CD4-positive, alpha-beta memory T cell (primary cell): ENCODE measurements at regions not wholly inside any gene's neighbourhood (a gene's known extent, or its start where the extent isn't known, plus 50 kb on each side); places are given as distances from the start of the nearest gene placed in this dataset.

ENCODE experiments used
- CTCF ChIA-PET: fragments of 350-600 bp; sonication (Branson Sonifier 250); formaldehyde crosslinking; loops from one replicate; lab custom pipeline; 2021; ENCODE audit warnings: inconsistent platforms; ENCODE audit not compliant: partially characterized antibody; lab: Charles Lee
- POLR2A ChIA-PET: fragments of 350-600 bp; sonication (Branson Sonifier 250); formaldehyde crosslinking; loops from one replicate; lab custom pipeline; 2021; ENCODE audit not compliant: partially characterized antibody; lab: Charles Lee
- DNase-seq, 5 donors: peaks; one replicate each; pipeline versions ENCODE4 v3.0.0 to v3.0.0-alpha.2; 2020 to 2022; ENCODE audit warnings: mixed read lengths in 1 of 5
- H3K27ac ChIP-seq: one replicate; pipeline ENCODE4 v1.7.0; 2013; ENCODE audit warnings: low read depth, low read length
- H3K27me3 ChIP-seq: 2 replicates; pipeline ENCODE4 v1.7.0; 2013; ENCODE audit warnings: mild to moderate bottlenecking, low read length, moderate library complexity; ENCODE audit not compliant: insufficient read depth
- H3K36me3 ChIP-seq: 2 replicates; pipeline ENCODE4 v1.7.0; 2013; ENCODE audit warnings: mild to moderate bottlenecking, low read length, moderate library complexity; ENCODE audit not compliant: insufficient read depth
- H3K4me1 ChIP-seq: 2 replicates; pipeline ENCODE4 v1.7.0; 2013; ENCODE audit warnings: mild to moderate bottlenecking, low read length, moderate library complexity; ENCODE audit not compliant: insufficient read depth
- H3K4me3 ChIP-seq, 2 donors: one replicate each; pipeline ENCODE4 v1.7.0; 2013; ENCODE audit warnings: low read length in 2 of 2, mild to moderate bottlenecking in 1 of 2
- H3K9me3 ChIP-seq, 2 donors: one replicate each; pipeline ENCODE4 v1.7.0; 2013; ENCODE audit warnings: low read length in 2 of 2, control low read depth in 1 of 2; ENCODE audit not compliant: control insufficient read depth in 1 of 2
- H3K27ac Mint-ChIP-seq, 7 donors: one replicate each; pipeline ENCODE4 v1.8.0; 2020 to 2021; ENCODE audit warnings: mixed read lengths in 7 of 7, mild to moderate bottlenecking in 6 of 7, inconsistent platforms in 3 of 7, moderate library complexity in 3 of 7
- H3K27me3 Mint-ChIP-seq, 2 donors: one replicate each; pipeline ENCODE4 v1.8.0; 2020 to 2021; ENCODE audit warnings: mixed read lengths in 2 of 2
- H3K36me3 Mint-ChIP-seq, 2 donors: one replicate each; pipeline ENCODE4 v1.8.0; 2020 to 2021; ENCODE audit warnings: mixed read lengths in 2 of 2, inconsistent platforms in 1 of 2, mild to moderate bottlenecking in 1 of 2
- H3K4me1 Mint-ChIP-seq, 4 donors: one replicate each; pipeline ENCODE4 v1.8.0; 2020 to 2021; ENCODE audit warnings: mixed read lengths in 4 of 4, mild to moderate bottlenecking in 1 of 4
- H3K4me3 Mint-ChIP-seq, 8 donors: one replicate each; pipeline ENCODE4 v1.8.0; 2020 to 2021; ENCODE audit warnings: mixed read lengths in 8 of 8, mild to moderate bottlenecking in 7 of 8, moderate library complexity in 6 of 8, inconsistent platforms in 3 of 8
- H3K9me3 Mint-ChIP-seq, 8 donors: one replicate each; pipeline ENCODE4 v1.8.0; 2020 to 2021; ENCODE audit warnings: mixed read lengths in 8 of 8, mild to moderate bottlenecking in 5 of 8, inconsistent platforms in 3 of 8, moderate library complexity in 1 of 8
- intact Hi-C: fragments of 100-400 bp; cut with micrococcal nuclease; formaldehyde crosslinking; loops from one replicate; pipeline ENCODE4 v1.15.1; 2023

DNA sequence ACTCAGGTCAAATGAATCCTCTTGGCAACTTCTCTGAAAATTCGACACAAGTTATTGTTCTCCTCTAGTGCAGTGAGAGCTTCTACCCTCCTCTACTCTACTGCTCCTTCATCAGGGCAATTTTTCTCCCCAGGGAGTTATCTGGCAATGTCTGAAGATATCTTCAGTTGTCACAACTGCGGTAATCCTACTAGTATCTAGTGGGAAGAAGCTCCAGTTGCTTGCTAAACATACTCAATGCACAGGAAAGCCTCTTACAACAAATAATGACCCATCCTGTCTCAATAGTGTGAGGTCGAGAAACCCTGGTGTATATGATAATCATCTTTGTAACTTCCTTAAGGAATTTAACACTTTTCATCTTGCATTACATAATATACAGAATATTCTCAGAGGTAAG is 1147.6 kb downstream of the IGSF11 start:
- ChIA-PET POLR2A (no interaction called here), CTCF (no interaction called here)
- H3K27ac ChIP-seq = no peak overlapping the region
- H3K27me3 Mint-ChIP-seq = no peaks in the 10 kb centered on the region
- no peak overlapping the region for H3K27ac Mint-ChIP-seq
- no peak overlapping the region for H3K4me3 Mint-ChIP-seq
- no peaks in the 10 kb centered on the region for H3K4me1 Mint-ChIP-seq
- no peaks in the 10 kb centered on the region for H3K36me3 Mint-ChIP-seq
- no peak overlapping the region for H3K4me3 ChIP-seq
- H3K4me1 ChIP-seq = no peaks in the 10 kb centered on the region
- H3K9me3 ChIP-seq = no peaks in the 10 kb centered on the region
- intact Hi-C loops = no loop called here
- no peaks in the 10 kb centered on the region for H3K36me3 ChIP-seq
- DNase-seq = no peak
- H3K9me3 Mint-ChIP-seq = peaks cover 0 to 8% (median 4%) of the 10 kb centered on the region in 8 donors
- no peaks in the 10 kb centered on the region for H3K27me3 ChIP-seq

- Histone ChIP-seq H3K9me3 (no peaks in the 10 kb centered on the region), H3K27me3 (no peaks in the 10 kb centered on the region), H3K27ac (no peak overlapping the region), H3K4me3 (no peak overlapping the region), H3K4me1 (no peaks in the 10 kb centered on the region), H3K36me3 (no peaks in the 10 kb centered on the region)
- H3K27ac Mint-ChIP-seq = no peak overlapping the region
- intact Hi-C loops = no loop called here
- CTCF ChIA-PET = no interaction called here
- peaks cover 0 to 7% (median 1%) of the 10 kb centered on the region in 8 donors for H3K9me3 Mint-ChIP-seq
- H3K4me3 Mint-ChIP-seq = no peak overlapping the region
- no peaks in the 10 kb centered on the region for H3K27me3 Mint-ChIP-seq
- no peak for DNase-seq
- no peaks in the 10 kb centered on the region for H3K36me3 Mint-ChIP-seq
- POLR2A ChIA-PET = no interaction called here
- no peaks in the 10 kb centered on the region for H3K4me1 Mint-ChIP-seq
Observed at GRCh38 chr3:117887901-117888300, 1146.7 kb downstream of the IGSF11 start.

DNA sequence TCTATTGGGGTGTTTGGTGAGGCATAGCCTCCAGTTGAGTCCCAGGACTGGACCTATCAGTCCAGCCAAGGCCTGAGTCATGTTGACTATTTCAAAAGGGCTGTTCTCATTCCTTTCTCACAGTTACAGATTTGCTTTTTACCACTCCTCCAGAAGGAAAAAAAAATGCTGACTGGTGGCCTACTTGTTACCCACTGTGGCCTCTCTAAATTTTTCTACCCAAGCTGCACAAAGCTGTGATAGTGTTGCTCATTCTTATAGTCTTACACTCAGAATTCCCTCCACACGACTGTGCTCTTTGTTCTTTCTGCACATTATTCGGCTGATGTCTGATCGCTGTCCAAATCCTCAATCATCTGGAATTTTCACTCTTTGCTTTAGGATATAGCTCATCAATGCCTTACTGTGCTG is 1142.2 kb downstream of the IGSF11 start:
- H3K9me3 ChIP-seq = no peaks in the 10 kb centered on the region
- H3K4me3 ChIP-seq = no peak overlapping the region
- H3K4me1 Mint-ChIP-seq = no peaks in the 10 kb centered on the region
- H3K27me3 Mint-ChIP-seq = no peaks in the 10 kb centered on the region
- H3K9me3 Mint-ChIP-seq = peaks cover 0 to 5% (median 3%) of the 10 kb centered on the region in 8 donors
- CTCF ChIA-PET = no interaction called here
- H3K27ac Mint-ChIP-seq = no peak overlapping the region
- intact Hi-C loops = no loop called here
- H3K36me3 ChIP-seq = no peaks in the 10 kb centered on the region
- H3K4me3 Mint-ChIP-seq = no peak overlapping the region
- H3K4me1 ChIP-seq = no peaks in the 10 kb centered on the region
- POLR2A ChIA-PET = no interaction called here
- no peak overlapping the region for H3K27ac ChIP-seq
- no peaks in the 10 kb centered on the region for H3K36me3 Mint-ChIP-seq
- DNase-seq = no peak
- H3K27me3 ChIP-seq = no peaks in the 10 kb centered on the region

DNA sequence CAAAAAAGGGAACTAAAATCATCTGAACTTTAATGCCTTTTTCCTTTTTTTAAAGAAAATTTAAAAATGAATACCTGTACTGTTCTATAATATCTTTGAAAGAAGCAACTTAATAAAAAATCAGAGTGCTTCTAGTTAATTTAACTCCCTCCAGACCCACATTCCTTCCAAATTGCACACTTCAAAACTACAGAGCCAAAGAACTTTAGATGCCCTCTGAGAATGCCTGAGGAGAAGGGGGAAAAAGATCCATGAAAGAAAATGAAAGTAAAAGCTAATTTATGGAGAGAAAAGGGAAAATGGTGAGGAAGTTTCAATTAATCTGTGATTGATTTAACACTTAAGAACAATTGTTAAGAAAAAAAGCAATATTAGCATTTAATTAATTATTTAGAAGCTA is 1141.6 kb downstream of the IGSF11 start:
- Mint-ChIP-seq H3K27ac (no peak overlapping the region), H3K4me1 (no peaks in the 10 kb centered on the region), H3K4me3 (no peak overlapping the region), H3K9me3 (peaks cover 0 to 7% (median 3%) of the 10 kb centered on the region in 8 donors), H3K36me3 (no peaks in the 10 kb centered on the region), H3K27me3 (no peaks in the 10 kb centered on the region)
- Histone ChIP-seq H3K27ac (no peak overlapping the region), H3K4me3 (no peak overlapping the region), H3K4me1 (no peaks in the 10 kb centered on the region), H3K36me3 (no peaks in the 10 kb centered on the region), H3K9me3 (no peaks in the 10 kb centered on the region), H3K27me3 (no peaks in the 10 kb centered on the region)
- ChIA-PET CTCF (no interaction called here), POLR2A (no interaction called here)
- no peak for DNase-seq
- intact Hi-C loops = no loop called here

- H3K27me3 Mint-ChIP-seq = no peaks in the 10 kb centered on the region
- no peak overlapping the region for H3K4me3 ChIP-seq
- H3K4me1 ChIP-seq = no peaks in the 10 kb centered on the region
- DNase-seq = no peak
- CTCF ChIA-PET = no interaction called here
- H3K4me3 Mint-ChIP-seq = no peak overlapping the region
- intact Hi-C loops = no loop called here
- H3K9me3 ChIP-seq = no peaks in the 10 kb centered on the region
- no peak overlapping the region for H3K27ac ChIP-seq
- no peak overlapping the region for H3K27ac Mint-ChIP-seq
- no peaks in the 10 kb centered on the region for H3K36me3 ChIP-seq
- H3K4me1 Mint-ChIP-seq = no peaks in the 10 kb centered on the region
- POLR2A ChIA-PET = no interaction called here
- H3K36me3 Mint-ChIP-seq = no peaks in the 10 kb centered on the region
- H3K9me3 Mint-ChIP-seq = peaks cover 0 to 10% (median 3%) of the 10 kb centered on the region in 8 donors
- H3K27me3 ChIP-seq = no peaks in the 10 kb centered on the region
Observed at GRCh38 chr3:117893638-117894037, 1141.0 kb downstream of the IGSF11 start.

DNA sequence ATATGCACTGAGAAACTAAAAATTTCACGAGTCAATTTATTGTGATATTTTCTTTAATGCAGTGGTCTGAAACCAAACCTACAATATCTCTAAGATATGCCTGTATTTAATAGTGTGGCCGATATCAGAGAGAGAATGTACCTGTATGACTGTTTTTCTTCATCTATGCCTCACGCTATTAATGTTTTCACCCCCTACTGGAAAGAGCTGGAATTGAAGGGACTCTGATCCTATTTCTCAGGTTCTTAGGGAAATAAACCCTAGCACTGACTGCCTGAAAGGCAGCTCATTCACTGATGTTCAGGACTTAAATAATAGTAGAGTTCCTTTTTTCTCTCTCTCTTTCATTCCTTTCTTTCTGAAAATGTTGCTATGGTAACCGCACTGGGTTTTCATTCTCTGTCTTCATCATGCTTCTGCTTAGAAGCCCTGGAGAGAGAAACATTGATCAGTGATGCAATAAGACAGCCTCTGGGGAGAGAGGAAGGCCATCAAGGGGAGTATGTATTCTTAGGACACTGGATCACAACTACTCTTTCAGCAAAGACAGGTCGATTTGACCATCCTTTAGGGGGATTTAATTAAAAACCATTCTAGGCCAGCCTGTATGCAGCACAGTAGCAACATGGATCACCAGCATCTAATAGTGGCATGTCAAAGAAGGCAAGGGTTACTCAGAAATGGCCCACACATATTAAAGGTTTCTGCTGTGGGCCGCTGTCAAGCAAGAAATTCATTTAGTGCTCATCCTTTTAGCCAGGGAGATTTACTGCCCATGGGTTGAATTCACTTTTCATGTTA is 1135.7 kb downstream of the IGSF11 start:
- H3K9me3 ChIP-seq = no peaks in the 10 kb centered on the region
- ChIA-PET CTCF (no interaction called here), POLR2A (no interaction called here)
- intact Hi-C loops = no loop called here
- Mint-ChIP-seq H3K9me3 (peaks cover 0 to 14% (median 6%) of the 10 kb centered on the region in 8 donors), H3K4me1 (no peaks in the 10 kb centered on the region), H3K4me3 (no peak overlapping the region), H3K27me3 (no peaks in the 10 kb centered on the region), H3K27ac (no peak overlapping the region), H3K36me3 (no peaks in the 10 kb centered on the region)
- H3K4me3 ChIP-seq = no peak overlapping the region
- H3K27me3 ChIP-seq = no peaks in the 10 kb centered on the region
- H3K27ac ChIP-seq = no peak overlapping the region
- H3K36me3 ChIP-seq = no peaks in the 10 kb centered on the region
- no peak for DNase-seq
- no peaks in the 10 kb centered on the region for H3K4me1 ChIP-seq

DNA sequence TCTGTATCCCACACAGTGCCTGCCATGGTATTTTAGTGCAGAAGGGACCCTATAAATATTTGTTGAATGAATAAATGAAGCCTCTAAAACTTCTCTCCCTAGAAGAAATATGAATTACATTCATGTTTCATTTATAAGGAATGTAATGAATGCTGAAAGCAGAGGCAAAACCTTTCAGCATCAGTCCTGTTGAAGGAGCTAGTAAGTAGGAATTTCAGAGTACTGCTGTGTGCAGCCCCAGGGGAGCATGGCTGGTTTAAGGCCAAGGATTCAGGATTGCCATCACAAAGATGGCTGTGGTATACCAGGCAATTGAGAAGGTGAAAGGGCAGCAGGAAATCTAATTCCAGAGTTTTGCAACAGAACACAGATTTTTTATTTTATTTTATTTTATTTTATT is 1131.4 kb downstream of the IGSF11 start:
- Mint-ChIP-seq H3K27ac (no peak overlapping the region), H3K4me1 (no peaks in the 10 kb centered on the region), H3K36me3 (no peaks in the 10 kb centered on the region), H3K4me3 (no peak overlapping the region), H3K9me3 (peaks cover 0 to 6% (median 4%) of the 10 kb centered on the region in 8 donors), H3K27me3 (no peaks in the 10 kb centered on the region)
- no peak for DNase-seq
- no peaks in the 10 kb centered on the region for H3K9me3 ChIP-seq
- no peaks in the 10 kb centered on the region for H3K36me3 ChIP-seq
- no peaks in the 10 kb centered on the region for H3K4me1 ChIP-seq
- H3K27me3 ChIP-seq = no peaks in the 10 kb centered on the region
- H3K27ac ChIP-seq = no peak overlapping the region
- ChIA-PET CTCF (no interaction called here), POLR2A (no interaction called here)
- intact Hi-C loops = no loop called here
- H3K4me3 ChIP-seq = no peak overlapping the region
